NT2/D1 (cell line): ENCODE measurements at regions not wholly inside any gene's neighbourhood (a gene's known extent, or its start where the extent isn't known, plus 50 kb on each side); places are given as distances from the start of the nearest gene placed in this dataset.

Experiments
- YY1 ChIP-seq: IDR thresholded peaks from 2 replicates; pipeline ENCODE4 v1.6.1; 2011; ENCODE audit not compliant: insufficient read length, insufficient read depth
- ZNF274 ChIP-seq: IDR thresholded peaks from 2 replicates; pipeline ENCODE4 v1.6.1; 2011; ENCODE audit warnings: mild to moderate bottlenecking, low read depth, low read length

GRCh38 chr10:108975459-108976058 is 947.8 kb downstream of the XPNPEP1 start:
- TF ChIP-seq ZNF274 (no peak), YY1 (no peak)
